Type B pancreatic cell (in vitro differentiated cells): ENCODE measurements at regions not wholly inside any gene's neighbourhood (a gene's known extent, or its start where the extent isn't known, plus 50 kb on each side); places are given as distances from the start of the nearest gene placed in this dataset.

ENCODE experiments used
- DNase-seq: peaks from one replicate; pipeline ENCODE4 v3.0.0; 2021; ENCODE audit warnings: mixed read lengths; ENCODE audit not compliant: unreplicated experiment; ENCODE audit errors: extremely low spot score
- H3K27ac Mint-ChIP-seq: 2 replicates; pipeline ENCODE4 v1.8.0; 2021; ENCODE audit warnings: mild to moderate bottlenecking, mixed read lengths
- H3K27me3 Mint-ChIP-seq: 2 replicates; pipeline ENCODE4 v1.8.0; 2021; ENCODE audit warnings: mixed read lengths
- H3K36me3 Mint-ChIP-seq: 2 replicates; pipeline ENCODE4 v1.8.0; 2021; ENCODE audit warnings: mixed read lengths
- H3K4me1 Mint-ChIP-seq: one replicate; pipeline ENCODE4 v1.8.0; 2021; ENCODE audit warnings: mixed read lengths; ENCODE audit not compliant: unreplicated experiment
- H3K4me3 Mint-ChIP-seq: 2 replicates; pipeline ENCODE4 v1.8.0; 2021; ENCODE audit warnings: mild to moderate bottlenecking, mixed read lengths
- H3K9me3 Mint-ChIP-seq: 2 replicates; pipeline ENCODE4 v1.8.0; 2021; ENCODE audit warnings: mixed read lengths
- TF ChIP-seq, protein P1 (sequence below): fragments of 200-600 bp; sonication (generic); conservative IDR thresholded peaks from 2 replicates; pipeline ENCODE4 v1.5.0; 2021; ENCODE audit warnings: antibody characterized with exemption, mild to moderate bottlenecking

DNA sequence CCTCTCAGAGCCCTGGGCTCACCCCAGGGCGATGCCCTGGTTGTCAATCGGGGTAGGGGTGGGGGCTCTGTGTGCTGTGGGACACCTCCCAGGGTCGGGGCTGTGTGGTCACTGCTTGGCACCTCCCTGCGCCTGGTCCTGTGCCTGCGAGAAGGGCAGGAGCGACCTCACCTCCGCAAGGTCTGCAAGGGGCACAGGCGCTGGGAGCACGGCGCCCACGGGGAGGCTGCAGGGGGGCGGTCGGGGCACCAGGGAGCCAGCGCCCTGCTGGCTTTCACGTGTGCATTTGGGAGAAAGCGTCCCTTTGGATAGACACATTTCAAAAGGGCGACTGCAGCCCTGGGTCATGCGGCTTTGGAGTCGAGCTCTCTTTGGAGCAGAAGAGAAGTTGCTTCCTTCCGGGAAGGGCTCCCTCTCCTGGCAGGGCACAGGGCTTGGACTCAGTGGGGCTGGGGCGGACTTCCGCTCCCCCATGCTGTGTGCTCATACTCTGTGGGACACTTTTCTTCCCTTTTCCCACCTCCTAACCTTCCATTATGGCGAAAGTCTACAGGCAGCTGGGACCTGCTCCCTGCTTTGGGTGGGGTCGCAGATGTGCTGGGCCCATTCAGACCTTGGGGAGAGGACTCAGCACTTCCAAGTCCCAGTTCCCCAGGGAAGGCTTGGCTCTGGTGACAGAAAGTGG lies 52.9 kb upstream of the SLC28A3 start:
- H3K4me1 Mint-ChIP-seq = peaks cover 10% of the 10 kb centered on the region
- H3K9me3 Mint-ChIP-seq = no peaks in the 10 kb centered on the region
- no peak overlapping the region for H3K4me3 Mint-ChIP-seq
- DNase-seq = no peak
- H3K27ac Mint-ChIP-seq = no peak overlapping the region
- TF ChIP-seq, protein P1, sequence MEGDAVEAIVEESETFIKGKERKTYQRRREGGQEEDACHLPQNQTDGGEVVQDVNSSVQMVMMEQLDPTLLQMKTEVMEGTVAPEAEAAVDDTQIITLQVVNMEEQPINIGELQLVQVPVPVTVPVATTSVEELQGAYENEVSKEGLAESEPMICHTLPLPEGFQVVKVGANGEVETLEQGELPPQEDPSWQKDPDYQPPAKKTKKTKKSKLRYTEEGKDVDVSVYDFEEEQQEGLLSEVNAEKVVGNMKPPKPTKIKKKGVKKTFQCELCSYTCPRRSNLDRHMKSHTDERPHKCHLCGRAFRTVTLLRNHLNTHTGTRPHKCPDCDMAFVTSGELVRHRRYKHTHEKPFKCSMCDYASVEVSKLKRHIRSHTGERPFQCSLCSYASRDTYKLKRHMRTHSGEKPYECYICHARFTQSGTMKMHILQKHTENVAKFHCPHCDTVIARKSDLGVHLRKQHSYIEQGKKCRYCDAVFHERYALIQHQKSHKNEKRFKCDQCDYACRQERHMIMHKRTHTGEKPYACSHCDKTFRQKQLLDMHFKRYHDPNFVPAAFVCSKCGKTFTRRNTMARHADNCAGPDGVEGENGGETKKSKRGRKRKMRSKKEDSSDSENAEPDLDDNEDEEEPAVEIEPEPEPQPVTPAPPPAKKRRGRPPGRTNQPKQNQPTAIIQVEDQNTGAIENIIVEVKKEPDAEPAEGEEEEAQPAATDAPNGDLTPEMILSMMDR = no peak
- no peaks in the 10 kb centered on the region for H3K36me3 Mint-ChIP-seq
- H3K27me3 Mint-ChIP-seq = peaks cover 3% of the 10 kb centered on the region

DNA sequence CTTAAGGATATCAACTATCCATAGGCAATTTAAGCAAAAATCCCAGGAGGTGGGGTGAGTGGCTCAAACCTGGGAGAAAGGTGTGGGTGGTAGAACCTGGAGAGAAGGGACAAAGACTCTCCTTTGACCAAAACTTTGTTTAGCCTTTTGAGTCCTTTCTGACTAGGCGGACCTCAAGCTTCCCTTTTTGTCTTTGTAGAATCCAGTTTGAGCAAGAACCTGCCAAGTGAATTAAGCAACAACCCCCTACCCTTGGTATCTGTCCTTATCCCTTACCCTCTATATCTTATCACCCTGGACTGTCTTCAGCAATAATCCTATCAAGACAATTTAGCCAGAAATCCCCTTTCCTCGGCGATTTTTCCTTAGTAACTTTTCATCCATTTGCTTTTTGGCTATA lies 53.5 kb upstream of the SLC28A3 start:
- TF ChIP-seq, protein P1 = no peak
- no peaks in the 10 kb centered on the region for H3K9me3 Mint-ChIP-seq
- no peaks in the 10 kb centered on the region for H3K36me3 Mint-ChIP-seq
- H3K4me1 Mint-ChIP-seq = peaks cover 10% of the 10 kb centered on the region
- no peak overlapping the region for H3K4me3 Mint-ChIP-seq
- no peak for DNase-seq
- H3K27ac Mint-ChIP-seq = no peak overlapping the region
- peaks cover 3% of the 10 kb centered on the region for H3K27me3 Mint-ChIP-seq

DNA sequence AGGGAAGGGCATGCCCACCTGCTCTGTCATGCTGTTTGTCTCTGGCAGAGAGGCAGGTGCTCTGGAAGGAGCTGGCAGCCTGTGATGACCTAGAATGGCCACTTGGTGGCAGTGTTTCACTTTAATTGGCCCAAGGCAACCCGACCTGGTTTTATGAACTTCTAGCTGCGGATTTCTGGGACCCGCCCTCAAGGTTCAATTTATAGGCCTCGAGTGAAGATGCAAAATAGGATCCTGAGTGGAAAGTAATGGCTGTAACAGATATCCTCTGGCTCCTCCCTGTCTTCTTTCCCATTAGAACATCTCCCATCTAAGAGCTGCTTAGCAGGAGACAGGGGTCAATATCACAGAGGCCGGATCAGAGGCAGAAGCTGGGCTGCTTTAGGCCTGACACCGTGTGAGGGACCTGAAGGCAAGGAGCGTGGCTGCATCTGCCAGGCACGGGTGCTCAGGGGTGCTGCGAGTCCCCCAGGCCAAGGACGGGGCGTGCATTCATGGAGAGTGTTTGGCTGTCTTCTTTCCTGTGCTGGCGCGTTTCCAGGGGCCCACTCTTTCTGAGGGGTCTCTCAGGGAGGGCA lies 56.7 kb upstream of the SLC28A3 start:
- TF ChIP-seq, protein P1 = peak; percentile 97
- Mint-ChIP-seq H3K9me3 (peaks cover 4% of the 10 kb centered on the region), H3K36me3 (no peaks in the 10 kb centered on the region), H3K27me3 (peaks cover 3% of the 10 kb centered on the region), H3K4me3 (no peak overlapping the region), H3K4me1 (peaks cover 5% of the 10 kb centered on the region), H3K27ac (no peak overlapping the region)
- DNase-seq = peak; percentile 77

DNA sequence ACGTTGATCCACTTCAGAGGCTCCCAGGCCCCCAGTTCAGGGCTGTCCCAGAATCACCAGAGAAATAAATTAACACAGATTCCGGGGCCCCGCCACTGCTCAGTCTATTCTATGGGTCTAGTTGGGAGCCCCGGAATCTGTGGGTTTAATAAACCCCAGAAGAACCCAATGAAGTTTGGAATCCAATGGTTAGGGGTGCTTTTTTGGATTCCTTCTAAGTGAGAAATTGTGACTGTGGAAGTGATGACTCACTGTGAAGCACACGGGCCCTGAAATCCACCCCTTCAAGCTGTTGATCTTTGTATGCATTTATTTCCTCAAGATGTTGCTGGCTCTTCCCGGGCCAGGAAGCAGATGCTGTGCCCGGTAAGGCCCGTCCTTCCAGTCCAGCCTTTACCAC lies 57.3 kb upstream of the SLC28A3 start:
- TF ChIP-seq, protein P1 = no peak
- H3K27me3 Mint-ChIP-seq = peaks cover 3% of the 10 kb centered on the region
- H3K4me3 Mint-ChIP-seq = no peak overlapping the region
- no peak for DNase-seq
- H3K9me3 Mint-ChIP-seq = peaks cover 4% of the 10 kb centered on the region
- no peaks in the 10 kb centered on the region for H3K36me3 Mint-ChIP-seq
- peaks cover 5% of the 10 kb centered on the region for H3K4me1 Mint-ChIP-seq
- H3K27ac Mint-ChIP-seq = no peak overlapping the region

DNA sequence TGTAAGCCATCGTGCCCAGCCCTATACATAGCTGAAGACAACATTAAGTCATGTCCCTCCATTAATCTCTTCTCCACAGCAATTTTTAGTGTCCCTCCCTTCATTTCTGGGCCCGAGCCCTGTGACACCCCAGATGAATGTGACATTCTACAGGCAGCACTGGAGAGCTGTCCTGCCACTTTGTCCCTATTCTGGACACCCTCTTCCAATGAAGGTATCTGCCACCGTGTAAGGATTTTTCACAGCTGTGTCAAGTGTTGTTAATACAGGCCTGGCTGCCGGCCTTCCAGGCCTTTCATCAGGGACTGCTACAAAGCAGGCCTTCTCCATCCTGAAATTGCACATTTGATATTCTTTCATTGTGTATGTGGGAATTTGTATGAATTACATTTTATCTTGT lies 62.0 kb upstream of the SLC28A3 start:
- DNase-seq = no peak
- peaks cover 3% of the 10 kb centered on the region for H3K36me3 Mint-ChIP-seq
- H3K27ac Mint-ChIP-seq = no peak overlapping the region
- H3K4me3 Mint-ChIP-seq = no peak overlapping the region
- no peaks in the 10 kb centered on the region for H3K27me3 Mint-ChIP-seq
- H3K9me3 Mint-ChIP-seq = peaks cover 4% of the 10 kb centered on the region
- peaks cover 4% of the 10 kb centered on the region for H3K4me1 Mint-ChIP-seq
- TF ChIP-seq, protein P1 = no peak
